Esophagus muscularis mucosa (tissue), 3 donors: ENCODE measurements at regions not wholly inside any gene's neighbourhood (a gene's known extent, or its start where the extent isn't known, plus 50 kb on each side); places are given as distances from the start of the nearest gene placed in this dataset.

Source experiments
- POLR2AphosphoS5 ChIP-seq, 2 donors: sonication (generic); formaldehyde crosslinking; IDR thresholded peaks; one replicate each; pipeline ENCODE4 v1.6.1; 2017; ENCODE audit warnings: antibody characterized with exemption in 2 of 2
- TF ChIP-seq, protein P1 (sequence below), 3 experiments: fragments of 200-600 bp in 2 of 3; fragments of 450-650 bp in 1 of 3; sonication (generic) in 2 of 3; IDR thresholded peaks; one replicate each; pipeline ENCODE4 v1.5.1; 2017 to 2019; ENCODE audit warnings: antibody characterized with exemption in 3 of 3, mild to moderate bottlenecking in 2 of 3, moderate library complexity in 1 of 3

DNA sequence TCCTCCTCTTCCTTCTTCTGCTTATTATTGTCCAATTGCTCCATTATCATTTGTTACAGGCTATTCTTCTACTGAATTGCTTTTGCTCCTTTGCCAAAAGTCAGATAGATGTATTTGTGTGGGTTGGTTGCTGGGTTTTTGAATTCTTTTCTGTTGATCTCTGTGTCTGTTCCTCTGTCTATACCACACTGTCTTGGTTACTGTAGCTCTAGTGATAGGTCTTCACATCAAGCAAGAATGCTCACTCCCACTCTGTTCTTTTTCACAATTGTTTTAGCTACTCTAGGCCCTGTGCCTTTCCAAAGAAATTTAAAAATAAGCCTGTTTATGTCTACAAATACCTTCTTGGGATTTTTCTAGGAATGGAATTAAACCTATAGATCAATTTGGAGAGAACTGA, 217.2 kb downstream of the GALR1 start:
- TF ChIP-seq, protein P1, sequence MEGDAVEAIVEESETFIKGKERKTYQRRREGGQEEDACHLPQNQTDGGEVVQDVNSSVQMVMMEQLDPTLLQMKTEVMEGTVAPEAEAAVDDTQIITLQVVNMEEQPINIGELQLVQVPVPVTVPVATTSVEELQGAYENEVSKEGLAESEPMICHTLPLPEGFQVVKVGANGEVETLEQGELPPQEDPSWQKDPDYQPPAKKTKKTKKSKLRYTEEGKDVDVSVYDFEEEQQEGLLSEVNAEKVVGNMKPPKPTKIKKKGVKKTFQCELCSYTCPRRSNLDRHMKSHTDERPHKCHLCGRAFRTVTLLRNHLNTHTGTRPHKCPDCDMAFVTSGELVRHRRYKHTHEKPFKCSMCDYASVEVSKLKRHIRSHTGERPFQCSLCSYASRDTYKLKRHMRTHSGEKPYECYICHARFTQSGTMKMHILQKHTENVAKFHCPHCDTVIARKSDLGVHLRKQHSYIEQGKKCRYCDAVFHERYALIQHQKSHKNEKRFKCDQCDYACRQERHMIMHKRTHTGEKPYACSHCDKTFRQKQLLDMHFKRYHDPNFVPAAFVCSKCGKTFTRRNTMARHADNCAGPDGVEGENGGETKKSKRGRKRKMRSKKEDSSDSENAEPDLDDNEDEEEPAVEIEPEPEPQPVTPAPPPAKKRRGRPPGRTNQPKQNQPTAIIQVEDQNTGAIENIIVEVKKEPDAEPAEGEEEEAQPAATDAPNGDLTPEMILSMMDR (IDR thresholded peaks at IDR 0.05), result no peak
- no peak for TF ChIP-seq POLR2AphosphoS5 (IDR thresholded peaks at IDR 0.05)
